B cell (primary cell): ENCODE measurements at regions not wholly inside any gene's neighbourhood (a gene's known extent, or its start where the extent isn't known, plus 50 kb on each side); places are given as distances from the start of the nearest gene placed in this dataset.

Experiments used
- ATAC-seq: fragments of 200-7000 bp; cut with Tn5 transposase; one replicate; pipeline ENCODE4 v1.10.0; 2021; ENCODE audit warnings: low read depth, mild to moderate bottlenecking, moderate number of reproducible peaks, moderate library complexity
- CTCF ChIA-PET: fragments of 350-600 bp; sonication (Branson Sonifier 250); formaldehyde crosslinking; loops from one replicate; lab custom pipeline; 2021; ENCODE audit warnings: antibody characterized with exemption, inconsistent platforms; lab: Charles Lee
- POLR2A ChIA-PET: fragments of 350-600 bp; sonication (Branson Sonifier 250); formaldehyde crosslinking; loops from one replicate; lab custom pipeline; 2021; ENCODE audit warnings: antibody characterized with exemption; lab: Charles Lee
- DNase-seq: peaks from one replicate; pipeline ENCODE4 v3.0.0; 2013
- H2AFZ ChIP-seq: 2 replicates; pipeline ENCODE4 v1.6.1; 2012; ENCODE audit warnings: mild to moderate bottlenecking, low read depth, low read length; ENCODE audit not compliant: insufficient read depth, poor library complexity, severe bottlenecking
- H3K27ac ChIP-seq, 2 donors: 1 replicate in 1 of 2; 2 replicates in 1 of 2; pipeline ENCODE4 v1.5.1; 2012 to 2013; ENCODE audit warnings: low read length in 2 of 2, mild to moderate bottlenecking in 2 of 2, moderate library complexity in 1 of 2
- H3K27me3 ChIP-seq, 4 experiments: fragments of 200-600 bp in 1 of 4; sonication (generic) in 1 of 4; replicated peaks in 1 of 4; 1 replicate in 2 of 4; 2 replicates in 2 of 4; pipeline versions ENCODE4 v1.6.1 to v1.7.0; 2013 to 2016; ENCODE audit warnings: low read length in 3 of 4, mild to moderate bottlenecking in 2 of 4, mixed read lengths in 1 of 4, moderate library complexity in 1 of 4; ENCODE audit not compliant: insufficient read depth in 4 of 4, control insufficient read depth in 3 of 4; ENCODE audit errors: control extremely low read depth in 1 of 4
- H3K36me3 ChIP-seq, 2 experiments: replicated peaks in 1 of 2; 1 replicate in 1 of 2; 2 replicates in 1 of 2; pipeline versions ENCODE4 v1.6.1 to v1.7.1; 2013; ENCODE audit warnings: low read length in 1 of 2; ENCODE audit not compliant: insufficient read depth in 2 of 2, control insufficient read depth in 1 of 2; ENCODE audit errors: control extremely low read depth in 1 of 2, extremely low read depth in 1 of 2
- H3K4me1 ChIP-seq, 2 donors: fragments of 200-600 bp in 1 of 2; sonication (generic) in 1 of 2; 1 replicate in 1 of 2; 2 replicates in 1 of 2; pipeline versions ENCODE4 v1.5.1 to v1.6.1; 2013 to 2017; ENCODE audit warnings: low read length in 2 of 2; ENCODE audit not compliant: control insufficient read depth in 2 of 2, insufficient read depth in 2 of 2
- H3K4me2 ChIP-seq: replicated peaks from 2 replicates; pipeline ENCODE3; 2012; ENCODE audit warnings: mild to moderate bottlenecking, low read depth, low read length; ENCODE audit not compliant: poor library complexity, severe bottlenecking
- H3K4me3 ChIP-seq, 5 experiments: fragments of 200-600 bp in 1 of 5; sonication (generic) in 1 of 5; 1 replicate in 3 of 5; 2 replicates in 2 of 5; pipeline versions ENCODE4 v1.5.1 to v1.7.0; 2011 to 2016; ENCODE audit warnings: low read length in 4 of 5, mild to moderate bottlenecking in 4 of 5, low read depth in 2 of 5, control low read depth in 1 of 5, moderate library complexity in 1 of 5; ENCODE audit not compliant: insufficient read depth in 1 of 5; ENCODE audit errors: control extremely low read depth in 1 of 5, extremely low read depth in 1 of 5
- H3K79me2 ChIP-seq: fragments of 200-600 bp; sonication (generic); one replicate; pipeline ENCODE4 v1.6.0; 2016; ENCODE audit warnings: low read length; ENCODE audit not compliant: control insufficient read depth, insufficient read depth
- H3K9ac ChIP-seq: fragments of 200-600 bp; sonication (generic); 2 replicates; pipeline ENCODE4 v1.6.1; 2017; ENCODE audit warnings: mild to moderate bottlenecking, low read length, moderate library complexity
- H3K9me3 ChIP-seq, 3 donors: one replicate each; pipeline versions ENCODE4 v1.6.1 to v1.7.1; 2013; ENCODE audit warnings: low read length in 2 of 3; ENCODE audit not compliant: control insufficient read depth in 2 of 3, insufficient read depth in 1 of 3; ENCODE audit errors: control extremely low read depth in 1 of 3
- H4K20me1 ChIP-seq: 2 replicates; pipeline ENCODE4 v1.6.0; 2012; ENCODE audit warnings: mild to moderate bottlenecking, low read length; ENCODE audit not compliant: insufficient read depth, control insufficient read depth, poor library complexity, severe bottlenecking
- H3K27ac Mint-ChIP-seq: one replicate; pipeline ENCODE4 v1.8.0; 2021; ENCODE audit warnings: mixed read lengths
- H3K27me3 Mint-ChIP-seq: one replicate; pipeline ENCODE4 v1.8.0; 2021; ENCODE audit warnings: mixed read lengths
- H3K4me1 Mint-ChIP-seq: one replicate; pipeline ENCODE4 v1.8.0; 2021; ENCODE audit warnings: mixed read lengths
- H3K4me3 Mint-ChIP-seq: one replicate; pipeline ENCODE4 v1.8.0; 2021; ENCODE audit warnings: mixed read lengths
- H3K9me3 Mint-ChIP-seq: one replicate; pipeline ENCODE4 v1.8.0; 2022; ENCODE audit warnings: mixed read lengths; ENCODE audit not compliant: insufficient read depth
- CTCF ChIP-seq: fragments of 200-600 bp; IDR thresholded peaks from one replicate; pipeline ENCODE4 v1.8.0; 2022; ENCODE audit warnings: antibody characterized with exemption, mild to moderate bottlenecking
- EZH2 ChIP-seq: IDR thresholded peaks from 2 replicates; pipeline ENCODE4 v1.6.1; 2012; ENCODE audit warnings: borderline replicate concordance, low read depth, mild to moderate bottlenecking, moderate library complexity, low read length; ENCODE audit not compliant: insufficient read depth, poor library complexity, severe bottlenecking
- WGBS: methylation state at CpG from one replicate; pipeline ENCODE4 v1.1.5; 2013; ENCODE audit warnings: missing lambda C conversion rate; ENCODE audit not compliant: insufficient coverage; 5-methylcytosine and 5-hydroxymethylcytosine counted together
- intact Hi-C: fragments of 100-400 bp; cut with micrococcal nuclease; formaldehyde crosslinking; loops from one replicate; pipeline ENCODE4 v1.10.0; 2022

GRCh38 chr20:3313683-3314065 is 74.7 kb upstream of the SLC4A11 start:
- H3K4me3 ChIP-seq = no peak overlapping the region
- CTCF ChIA-PET = interaction anchor here (4.1 to 4.6 kb wide), 2 partner anchors 94 to 260 kb away, joined by 39 to 76 read pairs; no protein-coding TSS in a partner anchor
- H2AFZ ChIP-seq = no peak overlapping the region
- intact Hi-C loops = no loop called here
- H3K4me3 Mint-ChIP-seq = no peak overlapping the region
- H3K9ac ChIP-seq = no peak overlapping the region
- H3K9me3 Mint-ChIP-seq = no peaks in the 10 kb centered on the region
- no peaks in the 10 kb centered on the region for H3K27me3 Mint-ChIP-seq
- 30% methylated on average over 2 of the region's 2 CpGs for WGBS
- no peak overlapping the region for H3K27ac Mint-ChIP-seq
- no peaks in the 10 kb centered on the region for H3K4me1 Mint-ChIP-seq
- no peaks in the 10 kb centered on the region for H4K20me1 ChIP-seq
- H3K9me3 ChIP-seq = no peaks in the 10 kb centered on the region
- H3K27me3 ChIP-seq = no peaks in the 10 kb centered on the region
- H3K27ac ChIP-seq = no peak overlapping the region
- no peaks in the 10 kb centered on the region for H3K4me1 ChIP-seq
- ATAC-seq (no peak), DNase-seq (no peak)
- H3K36me3 ChIP-seq = peaks cover 0 to 4% of the 10 kb centered on the region in 2 experiments
- no peak for TF ChIP-seq EZH2
- TF ChIP-seq CTCF = no peak
- H3K79me2 ChIP-seq = no peaks in the 10 kb centered on the region
- H3K4me2 ChIP-seq = no peak overlapping the region
- POLR2A ChIA-PET = no interaction called here

GRCh38 chr20:3312940-3313682 is 74.1 kb upstream of the SLC4A11 start:
- Histone ChIP-seq H3K9ac (no peak overlapping the region), H3K4me3 (no peak overlapping the region), H2AFZ (no peak overlapping the region), H3K79me2 (no peaks in the 10 kb centered on the region), H3K36me3 (peaks cover 0 to 5% of the 10 kb centered on the region in 2 experiments), H3K4me1 (no peaks in the 10 kb centered on the region), H3K9me3 (no peaks in the 10 kb centered on the region), H4K20me1 (no peaks in the 10 kb centered on the region), H3K4me2 (no peak overlapping the region), H3K27me3 (no peaks in the 10 kb centered on the region), H3K27ac (no peak overlapping the region)
- ChIA-PET POLR2A (no interaction called here), CTCF (interaction anchor here (0.8 to 4.6 kb wide), 3 partner anchors 9 to 260 kb away, joined by 3 to 76 read pairs (median 39); no protein-coding TSS in a partner anchor)
- intact Hi-C loops = no loop called here
- Mint-ChIP-seq H3K27me3 (no peaks in the 10 kb centered on the region), H3K4me3 (no peak overlapping the region), H3K27ac (no peak overlapping the region), H3K4me1 (no peaks in the 10 kb centered on the region), H3K9me3 (no peaks in the 10 kb centered on the region)
- DNase-seq (no peak), ATAC-seq (no peak)
- WGBS = 14% methylated on average over 1 of the region's 2 CpGs
- no peak for TF ChIP-seq CTCF
- TF ChIP-seq EZH2 = no peak
